GM19467 (cell line): ENCODE measurements at regions not wholly inside any gene's neighbourhood (a gene's known extent, or its start where the extent isn't known, plus 50 kb on each side); places are given as distances from the start of the nearest gene placed in this dataset.

Experiments
- ATAC-seq: cut with Tn5 transposase; IDR thresholded peaks from one replicate; pipeline ENCODE4 v1.9.1; 2021; ENCODE audit warnings: mild to moderate bottlenecking, moderate library complexity; ENCODE audit not compliant: unreplicated experiment

DNA sequence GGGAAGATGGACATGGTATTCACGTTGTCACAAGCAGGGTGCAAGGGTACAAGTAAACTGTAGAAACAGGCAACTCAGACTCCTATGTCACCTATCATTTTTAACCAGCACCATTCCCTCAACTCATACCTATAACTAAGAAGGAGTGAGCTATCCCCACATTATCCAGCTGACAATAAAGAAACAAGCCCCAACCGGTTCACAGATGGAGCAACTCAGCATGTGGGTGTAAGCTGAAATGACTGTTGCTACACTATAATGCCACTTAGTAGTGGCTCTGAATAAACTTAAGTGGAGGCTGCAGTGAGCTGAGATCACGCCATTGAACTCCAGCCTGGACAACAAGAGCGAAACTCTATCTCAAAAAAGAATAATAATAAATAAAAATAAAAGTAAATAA is 829.5 kb upstream of the MDGA2 start:
- ATAC-seq = no peak

DNA sequence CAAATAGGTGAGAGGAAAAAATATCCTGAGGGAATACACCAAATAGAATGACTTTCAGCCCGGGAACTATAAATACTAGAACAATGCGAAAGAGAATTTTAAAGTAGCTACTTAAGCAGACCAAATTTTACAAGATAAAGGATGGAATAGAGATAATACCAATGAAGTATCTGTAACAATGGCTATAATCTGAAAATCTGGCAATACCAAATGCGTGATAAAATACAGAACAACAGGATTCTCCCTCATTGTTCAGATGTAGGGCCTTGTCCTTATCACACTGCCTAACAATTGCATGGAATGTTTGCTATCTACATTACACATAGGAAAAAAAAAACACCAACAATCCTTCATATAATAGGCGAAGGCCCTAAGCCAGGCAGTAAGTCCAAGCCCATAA is 815.4 kb upstream of the MDGA2 start:
- ATAC-seq = no peak

DNA sequence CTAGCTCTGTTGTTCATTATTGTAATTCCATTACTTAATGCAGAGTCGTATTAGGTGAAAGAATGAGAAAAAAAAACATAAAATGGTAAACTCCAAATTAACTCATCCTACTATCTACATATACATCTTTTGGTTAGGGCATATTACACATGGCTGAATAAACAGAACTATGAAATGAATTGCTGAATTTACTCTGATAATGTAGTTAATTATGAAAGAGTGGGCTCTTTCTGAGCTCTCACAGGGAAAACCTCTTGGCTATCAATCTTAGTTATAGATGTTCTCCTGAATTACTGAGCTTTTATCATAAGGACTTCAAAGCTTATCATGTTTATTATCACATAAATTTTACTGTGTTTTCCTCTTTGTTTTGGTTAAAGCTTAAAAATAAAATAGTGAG is 798.5 kb upstream of the MDGA2 start:
- no peak for ATAC-seq

DNA sequence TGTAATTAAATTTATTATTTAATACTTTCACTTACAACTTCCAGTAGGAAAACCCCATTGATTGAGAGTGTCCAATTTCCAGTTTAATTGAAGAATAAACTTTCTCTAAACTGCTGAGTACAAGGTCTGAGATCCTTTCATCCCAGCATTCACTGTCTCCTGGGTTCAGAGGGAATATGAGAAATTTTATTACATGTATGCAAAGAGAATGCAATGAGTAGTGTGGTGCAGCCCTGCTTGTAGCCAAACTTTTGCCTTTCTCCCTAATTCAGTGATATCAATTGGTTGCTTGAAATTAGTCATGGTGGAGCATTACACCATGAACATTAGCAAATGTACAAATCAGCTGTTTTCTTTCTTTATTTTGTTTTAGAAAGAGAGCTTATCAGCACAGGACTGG is 780.6 kb upstream of the MDGA2 start:
- no peak for ATAC-seq

DNA sequence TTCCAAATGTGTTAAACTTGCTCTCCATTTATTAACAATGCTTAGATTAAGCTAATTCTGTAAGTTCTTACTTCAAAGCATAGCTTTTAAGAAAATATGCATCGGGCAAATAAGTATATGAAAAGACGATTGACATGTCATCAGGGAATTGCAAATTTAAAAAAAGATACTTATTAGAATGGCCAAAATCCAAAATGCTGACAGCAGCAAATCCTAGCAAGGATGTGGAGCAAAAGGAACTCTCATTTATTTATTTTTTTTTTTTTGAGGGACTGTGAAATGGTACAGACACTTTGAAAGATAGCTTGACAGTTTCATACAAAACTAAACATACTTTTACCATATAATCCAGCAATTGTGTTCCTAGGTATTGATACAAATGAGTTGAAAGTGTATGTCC is 779.5 kb upstream of the MDGA2 start:
- ATAC-seq = no peak

DNA sequence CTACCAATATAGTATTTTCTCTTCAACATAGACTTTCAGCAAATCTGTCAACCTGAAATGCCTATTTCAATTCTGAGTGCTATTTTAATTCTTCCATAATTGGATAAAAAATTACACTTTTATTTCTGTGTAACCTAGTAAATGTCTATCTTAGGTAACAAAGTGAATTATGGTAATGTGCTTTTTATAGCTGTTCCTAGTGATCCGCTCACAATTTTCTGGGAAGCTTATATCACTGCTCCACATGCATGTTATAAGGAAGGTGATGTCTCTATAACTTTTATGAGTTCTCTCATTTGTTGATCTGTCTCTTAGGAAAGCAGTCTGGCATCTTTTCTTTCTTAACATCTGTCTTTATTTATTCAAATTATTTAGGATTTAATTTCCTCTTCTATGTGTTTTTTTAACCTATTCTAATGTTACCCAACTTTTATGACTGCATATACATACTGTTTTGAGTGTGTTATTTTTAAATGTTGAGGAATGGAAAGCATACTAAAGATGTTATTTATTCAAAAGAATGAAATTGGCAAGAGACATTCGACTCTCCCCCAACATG is 777.1 kb upstream of the MDGA2 start:
- ATAC-seq = no peak

DNA sequence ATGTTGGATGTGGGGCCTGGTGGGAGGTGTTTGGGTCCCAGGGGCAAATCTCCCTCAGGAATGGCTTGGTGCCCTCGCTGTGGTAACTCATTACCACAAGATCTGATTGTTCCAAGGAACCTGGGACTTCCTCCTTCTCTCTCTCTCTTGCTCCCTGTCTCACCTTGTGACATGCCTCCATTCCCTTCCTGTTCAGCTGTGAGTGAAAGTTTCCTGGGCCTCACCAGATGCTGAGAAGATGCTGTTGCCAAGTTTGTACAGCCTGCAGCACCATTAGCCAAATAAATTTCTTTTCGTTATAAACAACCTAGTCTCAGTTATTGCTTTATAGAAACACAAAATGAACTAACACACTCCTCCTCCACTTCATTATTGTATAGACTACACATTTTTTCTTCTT is 759.8 kb upstream of the MDGA2 start:
- no peak for ATAC-seq

DNA sequence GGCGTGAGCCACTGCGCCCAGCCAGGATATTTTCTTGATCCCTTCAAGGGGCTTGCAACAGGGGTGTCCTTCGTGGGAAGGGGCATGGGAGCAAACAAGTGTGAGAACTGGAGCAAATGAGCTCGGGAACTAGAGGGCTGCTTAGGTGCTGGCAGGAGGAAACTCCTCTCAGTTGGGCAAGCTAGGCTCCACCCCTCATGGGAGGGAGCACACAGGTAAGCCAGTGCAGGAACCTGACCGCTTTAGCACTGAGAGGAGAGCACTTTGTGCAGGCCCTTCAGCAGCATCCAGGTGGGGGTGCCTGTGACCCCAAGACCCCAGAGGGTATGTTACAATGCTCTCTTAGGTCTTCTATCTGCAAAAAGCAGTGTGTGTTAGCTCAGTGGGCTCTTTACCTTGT is 755.4 kb upstream of the MDGA2 start:
- ATAC-seq = no peak

DNA sequence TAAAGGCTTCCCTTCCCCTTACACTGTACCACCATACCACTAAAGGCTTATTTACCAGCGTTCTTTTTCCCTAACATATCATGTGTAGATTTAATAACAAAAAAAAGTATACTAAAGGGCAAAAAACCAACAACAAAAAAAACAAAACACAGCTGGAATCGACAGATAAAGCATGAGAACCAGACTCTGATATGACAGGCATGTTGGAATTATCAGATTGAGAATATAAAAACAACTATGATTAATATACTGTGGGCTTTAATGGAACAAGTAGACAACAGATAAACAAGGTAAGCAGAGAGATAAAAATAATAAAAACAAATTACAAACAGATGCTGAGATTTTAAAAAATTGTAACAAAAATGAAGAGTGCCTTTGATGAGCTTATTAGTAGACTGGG is 754.1 kb upstream of the MDGA2 start:
- ATAC-seq = no peak

DNA sequence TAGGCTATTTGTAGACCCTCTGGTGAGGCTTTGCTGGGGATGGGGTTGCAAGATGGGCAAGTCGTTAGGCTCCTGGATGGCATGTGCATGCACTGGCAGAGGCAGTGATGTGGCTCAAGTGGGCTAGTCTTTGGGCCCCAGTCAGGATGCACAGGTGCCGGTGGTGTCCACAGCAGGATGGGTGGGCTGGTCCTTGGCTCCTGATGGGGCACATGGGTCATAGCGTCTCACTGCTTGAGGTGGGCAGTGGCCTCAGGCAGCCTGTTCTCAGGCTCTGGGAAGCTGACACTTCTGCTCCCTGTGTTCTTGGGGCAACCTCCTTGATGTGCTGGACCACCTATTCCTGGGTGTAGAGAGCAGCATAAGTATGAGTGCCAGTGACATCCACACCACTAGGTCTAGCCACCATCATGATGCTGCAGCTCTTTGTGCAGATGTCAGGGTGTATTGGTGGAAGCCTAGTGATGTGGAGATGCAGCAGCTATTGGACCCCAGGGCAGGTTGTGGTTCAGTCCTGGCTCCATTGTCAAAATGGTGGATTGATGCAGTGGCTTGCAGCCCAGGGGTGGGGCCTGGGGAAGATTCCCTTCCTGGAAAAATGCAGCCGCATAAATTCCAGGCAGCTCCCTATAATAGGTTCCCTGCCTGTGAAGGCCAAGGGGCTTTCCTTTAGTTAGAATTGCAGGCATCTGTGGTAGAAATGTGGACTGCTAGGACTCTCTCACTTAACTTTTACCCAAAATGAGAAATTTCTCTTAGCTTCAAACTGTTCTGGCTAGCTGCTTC is 742.5 kb upstream of the MDGA2 start:
- ATAC-seq = no peak

DNA sequence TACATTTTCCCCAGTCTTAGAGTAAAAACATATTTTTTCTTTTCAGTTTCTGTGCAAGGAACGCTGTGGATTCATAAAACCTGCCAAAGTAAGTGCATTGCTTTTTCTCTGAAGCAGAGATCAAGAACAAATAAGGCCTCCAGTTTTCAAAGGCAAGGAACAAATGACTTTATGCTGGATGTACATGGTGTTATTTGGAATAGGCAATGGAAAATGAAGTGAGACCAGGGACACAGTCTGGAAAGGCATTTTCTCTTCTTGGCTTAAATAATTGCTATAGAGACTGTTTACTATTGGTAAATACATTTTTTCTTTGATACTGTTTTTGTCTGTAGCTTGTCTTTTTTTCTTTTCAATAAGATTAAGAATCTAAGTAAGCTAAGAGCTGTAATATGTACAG is 725.9 kb upstream of the MDGA2 start:
- no peak for ATAC-seq

DNA sequence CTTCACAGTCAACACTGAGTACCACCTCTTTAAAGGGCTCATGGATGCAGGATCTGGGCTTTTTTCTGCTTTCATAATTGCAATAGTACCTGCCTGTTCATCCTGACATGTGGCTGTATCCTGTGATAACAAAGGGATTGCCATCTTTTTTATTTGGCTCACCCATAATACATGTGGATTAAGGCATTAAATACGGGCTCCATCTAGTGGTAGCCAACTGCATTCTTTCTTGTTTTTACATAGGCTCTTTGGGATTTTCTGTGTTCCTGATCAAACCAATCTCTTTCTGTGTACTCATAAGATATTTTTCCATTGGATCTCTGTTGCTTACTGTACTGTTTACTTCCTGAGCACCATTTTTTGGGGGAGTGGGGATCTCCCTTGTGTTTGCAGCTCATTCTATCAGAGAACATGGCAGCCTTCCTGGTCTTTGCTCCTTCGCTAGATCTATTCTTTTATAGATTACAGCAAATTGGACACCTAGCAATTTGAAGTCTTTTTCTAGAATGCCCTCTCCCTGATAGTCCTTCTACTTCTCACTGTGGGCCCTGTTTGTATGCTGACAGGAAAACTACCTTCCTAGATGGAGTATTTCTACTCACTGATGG is 723.4 kb upstream of the MDGA2 start:
- no peak for ATAC-seq

DNA sequence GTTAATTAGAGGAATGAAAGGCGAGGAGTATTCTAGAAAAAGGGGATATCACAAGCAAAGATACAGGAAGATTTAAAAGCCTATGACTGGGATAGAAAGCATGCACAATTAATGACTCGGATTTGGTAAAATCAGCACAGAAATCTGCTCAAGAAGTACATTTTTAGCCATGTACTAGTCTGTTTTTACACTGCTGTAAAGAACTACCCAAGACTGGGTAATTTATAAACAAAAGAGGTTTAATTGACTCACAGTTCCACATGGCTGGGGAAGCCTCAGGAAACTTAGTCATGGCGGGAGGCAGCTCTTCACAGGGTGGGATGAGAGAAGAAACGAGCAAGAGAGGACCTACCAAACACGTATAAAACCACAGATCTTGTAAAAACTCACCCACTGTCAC is 716.3 kb upstream of the MDGA2 start:
- ATAC-seq = no peak

DNA sequence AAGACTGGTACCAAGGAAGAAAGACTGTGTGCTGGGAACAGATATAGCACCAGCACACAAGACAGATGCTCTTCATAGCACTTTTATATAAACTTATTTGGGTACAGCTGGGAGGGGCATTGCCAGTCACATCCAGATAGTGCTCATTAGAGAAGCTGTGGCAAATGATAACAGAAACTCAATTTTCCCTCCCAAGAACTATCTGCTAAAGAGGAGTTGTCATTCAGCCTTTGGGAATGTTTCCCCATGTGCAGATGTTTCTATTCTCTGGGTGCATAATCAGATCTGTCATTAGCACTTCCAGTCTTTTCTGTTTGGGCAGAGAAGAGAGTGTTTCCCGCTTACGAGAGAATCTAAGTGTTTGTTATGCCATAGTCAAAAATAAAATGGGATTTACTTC is 714.9 kb upstream of the MDGA2 start:
- no peak for ATAC-seq

DNA sequence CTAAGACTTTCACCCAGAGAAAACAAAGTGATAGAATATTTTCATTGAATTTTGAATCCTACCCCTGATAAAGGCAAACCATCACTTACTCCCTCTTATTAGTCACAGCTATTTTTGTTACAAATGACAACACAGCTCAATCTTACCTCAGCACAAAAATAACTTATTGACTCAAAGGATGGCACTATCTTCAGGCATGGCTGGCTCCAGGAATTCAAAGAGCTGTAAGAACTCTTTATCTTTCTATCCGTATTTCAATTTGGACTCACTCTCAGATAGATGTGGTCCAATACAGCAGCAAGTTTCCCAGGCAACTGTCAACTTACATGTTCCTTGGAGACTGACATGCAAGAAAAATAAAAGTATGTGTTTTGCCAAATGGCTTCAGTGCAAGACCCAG is 709.4 kb upstream of the MDGA2 start:
- no peak for ATAC-seq

DNA sequence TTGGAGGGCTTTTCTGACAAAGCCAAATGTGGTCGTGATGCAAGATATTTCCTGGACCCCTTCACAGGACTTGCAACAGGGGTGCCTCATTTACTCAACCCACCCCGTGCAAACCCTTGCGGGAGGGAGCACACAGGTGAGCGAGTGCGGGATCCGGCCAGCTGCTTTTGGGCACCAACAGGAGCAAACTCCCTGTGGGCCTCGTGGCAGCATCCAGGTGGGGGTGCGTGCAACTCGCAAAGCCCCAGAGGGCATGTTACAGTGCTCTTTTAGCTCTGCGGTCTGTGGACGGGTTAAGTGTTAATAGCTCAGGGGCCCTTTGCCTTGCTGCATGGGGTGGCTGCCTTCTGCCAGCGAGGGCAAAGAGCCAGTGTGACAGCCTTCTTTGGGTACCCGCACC is 707.6 kb upstream of the MDGA2 start:
- no peak for ATAC-seq

DNA sequence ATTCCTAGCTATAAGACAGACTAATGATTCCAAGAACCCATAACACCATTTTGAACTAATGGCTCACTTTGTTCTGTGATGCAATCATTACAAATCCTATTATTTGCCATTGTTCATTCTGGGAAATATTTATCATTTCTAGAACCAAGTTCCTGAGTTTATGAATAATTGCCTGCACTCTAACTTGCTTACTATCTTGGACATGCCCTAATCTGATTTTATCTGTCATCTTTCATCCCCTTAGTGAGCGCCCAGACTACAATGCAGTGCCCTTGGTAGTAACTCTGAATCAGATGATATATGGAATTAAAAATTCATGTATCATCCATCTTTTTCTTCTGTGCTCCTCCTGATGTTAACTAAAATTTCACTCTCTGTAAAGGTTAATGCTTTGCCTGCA is 703.1 kb upstream of the MDGA2 start:
- no peak for ATAC-seq

DNA sequence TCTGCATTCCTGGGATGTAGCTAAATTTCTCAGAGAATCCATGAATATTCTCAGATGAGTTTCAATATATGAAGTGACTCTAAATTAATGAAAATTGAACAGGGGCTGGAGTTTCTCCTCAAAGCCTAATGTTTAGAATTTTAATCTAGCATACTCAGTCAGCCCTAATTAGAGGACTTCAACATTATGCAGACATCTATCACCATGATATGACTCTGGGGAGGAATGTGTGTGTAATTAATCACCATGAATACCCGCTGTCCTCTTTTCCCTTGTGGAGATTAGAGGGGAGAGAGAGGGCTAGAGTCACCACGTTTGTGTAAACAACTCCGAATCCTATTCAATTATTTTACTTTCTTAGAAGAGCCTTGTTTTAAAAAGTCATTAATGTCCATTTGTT is 698.6 kb upstream of the MDGA2 start:
- no peak for ATAC-seq

DNA sequence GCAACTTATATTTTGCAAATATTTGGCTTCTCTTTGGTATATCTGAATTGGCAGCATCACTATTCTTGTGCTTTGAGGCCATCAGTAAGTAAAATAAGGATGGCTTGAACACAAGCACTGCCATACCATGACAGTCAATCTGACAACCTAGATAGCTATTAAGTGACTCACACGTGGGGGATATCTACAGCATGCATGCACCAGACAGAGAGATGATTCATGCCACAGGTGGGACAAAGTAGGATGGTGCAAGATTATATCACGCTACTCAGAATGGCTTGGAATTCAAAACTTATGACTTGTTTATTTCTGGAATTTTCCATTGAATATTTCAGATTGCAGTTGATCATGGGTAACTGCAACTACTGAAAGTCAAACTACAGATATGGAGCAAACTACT is 675.6 kb upstream of the MDGA2 start:
- no peak for ATAC-seq

DNA sequence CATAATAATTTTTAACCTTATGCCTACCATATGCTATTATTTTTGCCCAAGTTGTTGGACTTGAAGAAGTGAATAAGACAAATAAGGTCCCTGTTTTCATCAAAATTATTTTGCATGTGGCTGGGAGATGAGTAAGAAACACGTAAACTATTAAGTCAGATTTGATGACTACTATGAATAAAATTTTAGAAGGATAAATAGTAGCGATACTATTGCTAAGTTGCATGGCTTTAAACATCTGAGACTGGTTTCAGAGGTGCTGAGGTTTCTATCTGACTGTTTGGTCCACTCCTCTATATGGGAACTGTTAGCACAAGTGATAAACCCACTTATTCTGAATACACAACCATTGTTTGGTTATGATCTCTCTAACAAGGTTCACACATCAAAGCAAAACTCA is 674.3 kb upstream of the MDGA2 start:
- ATAC-seq = no peak

DNA sequence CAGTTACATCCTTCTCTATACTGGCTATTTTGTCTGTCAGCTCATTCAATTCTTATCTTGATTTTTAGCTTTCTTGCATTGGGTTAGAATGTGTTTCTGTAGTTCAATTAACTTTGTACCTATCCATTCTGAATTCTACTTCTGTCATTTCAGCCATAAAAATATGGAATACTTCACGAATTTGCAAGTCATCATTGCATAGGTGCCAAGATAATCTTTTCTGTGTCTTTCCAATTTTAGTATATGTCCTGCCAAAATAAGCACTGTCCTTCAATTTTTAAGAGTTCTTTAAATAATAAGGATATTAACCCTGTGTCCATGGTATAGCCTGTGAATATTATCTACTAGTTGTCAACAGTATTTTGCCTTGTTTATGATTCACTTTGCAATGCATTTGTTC is 665.7 kb upstream of the MDGA2 start:
- ATAC-seq = no peak

DNA sequence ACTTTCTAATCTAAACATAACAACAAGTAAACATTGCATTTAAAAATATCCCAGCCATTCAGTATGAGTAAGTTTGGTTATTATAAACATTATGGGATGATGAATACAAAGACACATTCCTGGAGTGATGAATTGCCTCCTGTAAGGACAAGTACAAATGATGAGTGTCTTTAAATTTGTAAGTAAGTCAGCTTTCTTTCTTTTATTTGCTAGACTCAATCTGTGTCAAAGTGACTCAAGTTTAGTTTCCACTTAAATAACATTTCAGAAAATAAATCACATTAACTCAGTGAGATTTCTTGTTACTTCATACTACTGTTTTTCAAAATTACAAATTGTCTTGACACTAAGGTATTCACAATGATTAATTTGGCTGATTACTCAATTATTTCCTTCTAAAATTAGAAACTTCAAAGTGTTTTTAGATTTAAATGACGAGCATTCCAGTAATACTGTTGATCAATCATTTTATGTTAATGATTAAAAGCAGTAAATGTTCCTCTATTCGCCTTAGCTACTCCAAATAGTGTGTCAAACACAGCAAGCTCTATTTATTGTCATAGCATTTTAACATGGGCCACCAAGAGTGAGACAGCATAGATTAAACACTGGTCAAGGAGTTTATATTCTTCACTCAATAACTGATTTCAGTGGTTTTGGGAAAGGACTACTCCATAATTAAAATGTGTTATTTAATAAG is 658.0 kb upstream of the MDGA2 start:
- ATAC-seq = no peak
